Fibroblast of pulmonary artery (primary cell): ENCODE measurements at regions not wholly inside any gene's neighbourhood (a gene's known extent, or its start where the extent isn't known, plus 50 kb on each side); places are given as distances from the start of the nearest gene placed in this dataset.
A peak's percentile ranks its signal among the peaks of the same experiment; 100 is the strongest.

Experiments
- DNase-seq: peaks from one replicate; pipeline ENCODE4 v3.0.0-alpha.2; 2010; ENCODE audit warnings: low read depth
- H3K4me3 ChIP-seq: replicated peaks from 2 replicates; pipeline ENCODE4 v1.5.1; 2011; ENCODE audit warnings: low read depth, mild to moderate bottlenecking, control low read depth, low read length, moderate library complexity
- TF ChIP-seq, protein P1 (sequence below): IDR thresholded peaks from 2 replicates; pipeline ENCODE4 v1.5.1; 2011; ENCODE audit warnings: mild to moderate bottlenecking, control low read depth, low read length, inconsistent platforms; ENCODE audit errors: missing control alignments

DNA sequence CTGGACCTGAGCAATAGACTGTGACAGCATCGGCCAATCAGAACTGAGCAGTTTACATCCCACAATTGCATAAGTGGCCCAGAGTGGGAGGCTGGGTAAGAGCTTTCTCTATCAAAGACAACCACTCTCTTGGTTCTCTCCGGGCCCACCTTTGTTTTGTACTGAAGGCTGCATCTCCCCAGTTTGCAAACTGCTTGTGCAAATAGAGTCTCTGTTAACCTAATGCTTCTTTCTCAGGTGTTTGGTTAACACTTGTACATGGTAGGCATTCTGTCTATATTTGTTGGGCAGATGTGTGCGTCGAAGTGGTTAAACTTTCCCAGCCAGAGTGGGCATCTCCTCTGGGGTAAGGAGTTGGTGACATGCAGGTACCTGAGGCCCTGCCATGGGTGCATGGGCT lies 177.1 kb downstream of the CDH26 start:
- H3K4me3 ChIP-seq = no peak overlapping the region
- DNase-seq = no peak
- TF ChIP-seq, protein P1, sequence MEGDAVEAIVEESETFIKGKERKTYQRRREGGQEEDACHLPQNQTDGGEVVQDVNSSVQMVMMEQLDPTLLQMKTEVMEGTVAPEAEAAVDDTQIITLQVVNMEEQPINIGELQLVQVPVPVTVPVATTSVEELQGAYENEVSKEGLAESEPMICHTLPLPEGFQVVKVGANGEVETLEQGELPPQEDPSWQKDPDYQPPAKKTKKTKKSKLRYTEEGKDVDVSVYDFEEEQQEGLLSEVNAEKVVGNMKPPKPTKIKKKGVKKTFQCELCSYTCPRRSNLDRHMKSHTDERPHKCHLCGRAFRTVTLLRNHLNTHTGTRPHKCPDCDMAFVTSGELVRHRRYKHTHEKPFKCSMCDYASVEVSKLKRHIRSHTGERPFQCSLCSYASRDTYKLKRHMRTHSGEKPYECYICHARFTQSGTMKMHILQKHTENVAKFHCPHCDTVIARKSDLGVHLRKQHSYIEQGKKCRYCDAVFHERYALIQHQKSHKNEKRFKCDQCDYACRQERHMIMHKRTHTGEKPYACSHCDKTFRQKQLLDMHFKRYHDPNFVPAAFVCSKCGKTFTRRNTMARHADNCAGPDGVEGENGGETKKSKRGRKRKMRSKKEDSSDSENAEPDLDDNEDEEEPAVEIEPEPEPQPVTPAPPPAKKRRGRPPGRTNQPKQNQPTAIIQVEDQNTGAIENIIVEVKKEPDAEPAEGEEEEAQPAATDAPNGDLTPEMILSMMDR = no peak

DNA sequence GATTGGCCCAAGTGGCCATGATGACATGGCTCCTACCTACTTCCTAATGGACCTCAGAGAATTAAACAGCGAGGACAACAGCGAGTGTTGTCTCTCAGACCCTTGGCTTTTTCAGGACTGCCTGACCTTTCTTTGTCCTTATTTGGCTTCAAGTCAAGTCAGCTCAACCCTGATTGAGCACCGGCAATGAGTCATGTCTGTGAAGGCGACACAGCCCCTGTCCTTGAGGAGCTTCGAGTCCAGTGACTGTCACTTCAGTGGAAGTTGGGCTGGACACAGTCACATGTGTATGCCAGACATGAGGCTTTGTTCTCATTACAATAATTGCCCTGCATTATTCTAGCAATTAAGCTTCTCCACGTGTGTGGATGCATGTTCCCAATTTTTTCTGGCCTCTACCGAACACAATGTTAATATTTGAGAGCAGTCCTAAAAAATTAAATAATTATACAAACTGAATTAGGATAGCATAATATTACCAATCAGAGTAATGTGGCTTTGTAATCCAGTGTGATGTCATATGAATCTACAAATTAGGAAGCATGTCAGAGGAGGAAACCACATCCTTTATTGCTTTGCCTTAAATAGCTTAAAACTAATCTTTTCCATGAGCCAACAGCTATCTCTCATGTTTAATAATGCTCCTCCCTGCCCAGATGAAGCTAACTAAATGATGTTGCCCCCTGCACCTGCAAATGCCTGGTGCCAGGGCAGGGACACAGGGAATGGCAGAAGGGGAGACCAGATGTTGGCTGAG lies 178.6 kb downstream of the CDH26 start:
- TF ChIP-seq, protein P1 = no peak
- no peak for DNase-seq
- no peak overlapping the region for H3K4me3 ChIP-seq

DNA sequence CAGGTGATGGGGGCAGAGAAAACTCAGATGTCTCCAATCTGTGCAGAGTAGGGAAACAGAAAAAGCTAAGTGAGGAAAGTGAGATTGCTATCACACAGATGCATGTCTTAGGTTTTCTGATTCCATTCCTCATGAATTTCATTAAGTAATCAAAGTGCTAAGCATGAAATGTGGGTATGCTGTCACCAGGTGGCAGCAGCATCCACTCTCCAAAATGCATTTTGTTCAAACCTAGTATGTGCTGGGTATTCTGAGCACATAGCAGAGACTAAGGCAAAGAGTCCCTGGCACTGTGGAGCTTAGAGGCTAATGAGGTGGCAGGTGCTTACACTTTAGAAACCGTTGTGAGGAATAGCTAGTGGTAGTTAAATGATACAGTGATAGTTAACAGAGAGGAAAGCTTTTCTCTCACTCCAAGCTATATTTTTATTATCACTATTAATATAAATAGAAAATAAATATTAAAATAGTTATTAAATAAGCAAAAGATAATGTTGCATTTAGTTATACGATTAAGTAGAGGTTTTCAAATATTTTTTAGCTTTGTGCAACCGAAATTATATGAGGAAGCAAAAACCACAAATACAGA lies 179.5 kb downstream of the CDH26 start:
- H3K4me3 ChIP-seq = peak overlapping the region; percentile 25
- TF ChIP-seq, protein P1 = peak; percentile 14
- peak; percentile 6 for DNase-seq

DNA sequence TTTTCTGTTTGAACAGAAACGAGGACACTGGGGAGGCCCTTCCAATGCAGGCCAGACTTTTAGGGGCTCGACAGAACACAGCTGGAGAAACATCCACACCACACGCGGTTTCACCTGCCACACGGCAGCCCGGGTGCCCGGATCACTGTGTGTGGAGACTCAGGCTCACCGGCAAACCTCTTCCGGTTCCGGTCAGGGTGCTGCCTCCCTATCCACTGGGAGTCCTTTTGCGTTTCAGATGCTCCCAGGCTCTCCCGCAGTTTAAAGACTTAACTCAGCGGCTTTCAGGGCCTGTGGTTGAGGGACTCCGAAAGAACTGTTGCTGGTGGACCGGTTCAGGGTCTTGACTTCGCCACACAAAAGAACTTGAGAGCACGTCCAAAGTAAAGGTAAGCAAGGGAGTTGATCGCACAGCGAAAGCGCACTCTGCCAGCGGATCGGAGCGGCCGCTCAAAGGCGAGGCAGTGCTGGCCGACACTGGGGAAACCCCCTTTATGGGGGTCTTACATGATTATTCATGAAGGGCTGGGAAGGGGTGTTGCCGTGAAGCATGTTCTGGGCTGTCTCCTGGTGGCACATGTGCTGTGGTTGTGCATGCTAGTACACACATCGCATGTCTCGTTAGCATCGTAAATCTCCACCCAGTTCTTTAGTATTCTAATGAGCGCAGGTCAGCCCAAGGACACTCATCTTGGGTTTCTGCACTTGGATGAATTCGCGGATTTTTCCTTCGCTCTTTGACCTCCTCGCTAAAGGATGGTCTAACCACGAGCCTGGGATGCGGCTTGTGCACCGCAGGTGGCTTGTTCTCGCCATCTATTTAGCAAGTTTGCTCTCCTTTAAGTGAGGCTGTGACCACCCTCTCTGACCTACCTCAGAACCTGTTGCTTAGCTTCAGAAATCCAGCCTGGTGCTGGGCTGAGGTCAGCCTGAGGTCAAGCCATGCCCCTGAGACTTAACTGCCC lies 180.3 kb downstream of the CDH26 start:
- peak overlapping the region; percentile 25 for H3K4me3 ChIP-seq
- TF ChIP-seq, protein P1 = no peak

DNA sequence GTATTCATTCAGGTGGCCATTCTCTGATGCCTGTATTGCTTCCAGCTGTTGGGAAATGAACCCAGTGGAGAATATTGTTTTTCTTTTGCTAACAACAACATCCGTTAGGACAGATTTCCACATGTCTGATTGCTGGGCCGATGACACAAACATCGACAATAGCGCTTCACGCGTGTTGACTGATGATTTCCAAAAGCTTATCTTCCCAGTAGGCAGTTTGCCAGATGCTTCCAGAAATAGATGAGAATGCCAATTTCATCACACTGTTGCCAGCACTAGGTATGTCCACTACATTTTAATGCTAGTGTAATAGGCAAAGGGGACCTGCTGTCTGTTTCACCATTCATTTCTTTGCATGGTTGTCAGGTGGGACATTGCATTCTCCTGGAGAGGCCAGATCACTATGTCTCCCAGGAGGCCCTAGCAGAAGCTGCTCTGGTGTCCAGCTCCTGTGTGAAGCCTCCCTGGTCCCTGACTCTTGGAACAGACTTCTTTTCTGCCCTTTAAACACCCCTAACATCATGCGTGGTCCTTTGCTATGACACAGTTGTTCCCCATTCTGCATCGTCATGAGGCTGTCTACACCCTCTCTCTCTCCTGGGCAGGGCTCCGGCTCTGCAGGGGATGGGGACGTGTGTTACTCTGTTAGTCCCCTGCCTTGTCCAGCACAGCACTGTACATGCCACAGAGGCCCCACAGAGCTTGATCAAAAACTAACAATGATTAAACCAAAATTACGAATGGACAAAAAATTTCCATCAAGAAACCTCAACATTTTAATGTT lies 181.6 kb downstream of the CDH26 start:
- peak; percentile 6 for DNase-seq
- no peak overlapping the region for H3K4me3 ChIP-seq
- TF ChIP-seq, protein P1 = no peak

More for the DNA sequence above, 180.3 kb downstream of the CDH26 start:
- peak; percentile 13 for DNase-seq

DNA sequence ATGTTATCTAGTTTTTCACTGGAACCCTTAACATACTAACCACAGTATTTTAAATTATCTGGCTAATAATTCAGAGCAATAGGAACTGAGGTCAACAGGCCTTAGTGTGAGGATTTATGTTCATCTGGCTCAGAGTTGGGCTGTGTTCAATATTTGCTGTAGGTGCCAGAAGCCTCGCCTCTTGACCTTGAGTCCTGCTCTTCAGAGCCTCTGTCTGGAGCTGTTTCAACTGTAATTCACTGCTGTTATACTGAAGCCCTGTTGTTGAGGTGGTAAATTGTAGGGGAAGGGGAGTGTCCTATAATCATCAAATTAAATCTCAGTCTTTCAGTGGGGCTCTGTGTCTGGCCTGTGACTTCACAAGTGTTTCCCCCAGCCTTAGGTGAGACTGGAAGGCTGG lies 184.4 kb downstream of the CDH26 start:
- TF ChIP-seq, protein P1 = no peak
- DNase-seq = no peak
- H3K4me3 ChIP-seq = no peak overlapping the region
